ENCODE measurements at regions not wholly inside any gene's neighbourhood (a gene's known extent, or its start where the extent isn't known, plus 50 kb on each side); places are given as distances from the start of the nearest gene placed in this dataset.
A peak's percentile ranks its signal among the peaks of the same experiment; 100 is the strongest.

GRCh38 chr4:131046821-131047220 is 1950.9 kb downstream of the C4orf33 start:
- DNase-seq (ENCODE audit: low spot score), result no peak

GRCh38 chr4:131052646-131053045 is 1956.7 kb downstream of the C4orf33 start:
- DNase-seq (ENCODE audit: low spot score), result no peak

GRCh38 chr4:131054489-131055019 is 1958.6 kb downstream of the C4orf33 start:
- no peak for DNase-seq (ENCODE audit: low spot score)

- DNase-seq (ENCODE audit: low spot score), result no peak
These were observed 1965.8 kb downstream of the C4orf33 start for GRCh38 chr4:131061734-131062133.

- DNase-seq (ENCODE audit: low spot score), result no peak
These were observed 1967.9 kb downstream of the C4orf33 start for GRCh38 chr4:131063878-131064277.

- DNase-seq (ENCODE audit: low spot score), result no peak
These were observed 1985.1 kb downstream of the C4orf33 start for GRCh38 chr4:131081069-131081468.

- DNase-seq (ENCODE audit: low spot score), result no peak
These were observed 1989.0 kb downstream of the C4orf33 start for GRCh38 chr4:131084997-131085396.

GRCh38 chr4:131091896-131092295 is 1995.9 kb downstream of the C4orf33 start:
- DNase-seq (ENCODE audit: low spot score), result peak; percentile 37

- DNase-seq (ENCODE audit: low spot score), result no peak
These were observed 1997.4 kb downstream of the C4orf33 start for GRCh38 chr4:131093303-131093702.

GRCh38 chr4:131098976-131099375 is 2003.0 kb downstream of the C4orf33 start:
- no peak for DNase-seq (ENCODE audit: low spot score)

- DNase-seq (ENCODE audit: low spot score), result no peak
These were observed 2017.3 kb downstream of the C4orf33 start for GRCh38 chr4:131113273-131113672.

- DNase-seq (ENCODE audit: low spot score), result no peak
These were observed 2017.8 kb downstream of the C4orf33 start for GRCh38 chr4:131113704-131114103.

- DNase-seq (ENCODE audit: low spot score), result no peak
These were observed 2023.7 kb downstream of the C4orf33 start for GRCh38 chr4:131119661-131120060.

- peak; percentile 14 for DNase-seq (ENCODE audit: low spot score)
These were observed 2011.9 kb upstream of the PCDH10 start for GRCh38 chr4:131137196-131137595.

GRCh38 chr4:131159261-131159660 is 1989.8 kb upstream of the PCDH10 start:
- peak; percentile 1 for DNase-seq (ENCODE audit: low spot score)

- no peak for DNase-seq (ENCODE audit: low spot score)
These were observed 1956.8 kb upstream of the PCDH10 start for GRCh38 chr4:131192318-131192717.

GRCh38 chr4:131207589-131207988 is 1941.5 kb upstream of the PCDH10 start:
- no peak for DNase-seq (ENCODE audit: low spot score)

- no peak for DNase-seq (ENCODE audit: low spot score)
These were observed 1900.8 kb upstream of the PCDH10 start for GRCh38 chr4:131248314-131248713.

- no peak for DNase-seq (ENCODE audit: low spot score)
These were observed 1897.8 kb upstream of the PCDH10 start for GRCh38 chr4:131251321-131251720.

- no peak for DNase-seq (ENCODE audit: low spot score)
These were observed 1891.9 kb upstream of the PCDH10 start for GRCh38 chr4:131257241-131257640.

- no peak for DNase-seq (ENCODE audit: low spot score)
These were observed 1890.7 kb upstream of the PCDH10 start for GRCh38 chr4:131258361-131258760.

- DNase-seq (ENCODE audit: low spot score), result no peak
These were observed 1860.7 kb upstream of the PCDH10 start for GRCh38 chr4:131288441-131288840.

GRCh38 chr4:131296192-131296591 is 1852.9 kb upstream of the PCDH10 start:
- peak; percentile 7 for DNase-seq (ENCODE audit: low spot score)

GRCh38 chr4:131302108-131302507 is 1847.0 kb upstream of the PCDH10 start:
- DNase-seq (ENCODE audit: low spot score), result no peak

- DNase-seq (ENCODE audit: low spot score), result no peak
These were observed 1844.4 kb upstream of the PCDH10 start for GRCh38 chr4:131304686-131305085.
